GM12878 (cell line): ENCODE measurements at regions not wholly inside any gene's neighbourhood (a gene's known extent, or its start where the extent isn't known, plus 50 kb on each side); places are given as distances from the start of the nearest gene placed in this dataset.

Experiments
- ATAC-seq: fragments of 200-7000 bp; cut with Tn5 transposase; 3 replicates; pipeline ENCODE4 v1.9.1; 2020; ENCODE audit warnings: mild to moderate bottlenecking, moderate library complexity
- BruUV-seq: library from RNA; stranded (reverse); fragments of 400-500 nt; replicated peaks from 2 replicates; lab custom pipeline; 2021; lab: Mats Ljungman, UMichigan
- CTCF ChIA-PET: fragments of 300-600 bp; sonication (Branson Sonifier 250); formaldehyde crosslinking; extraction: SDS; loops from one replicate; lab custom pipeline; 2021; ENCODE audit warnings: inconsistent platforms; lab: Yijun Ruan, JAX
- POLR2A ChIA-PET: fragments of 350-600 bp; formaldehyde crosslinking; extraction: SDS; loops from one replicate; lab custom pipeline; 2021; ENCODE audit warnings: inconsistent platforms; lab: Charles Lee
- RAD21 ChIA-PET: fragments of 300-600 bp; sonication (Branson Sonifier 250); formaldehyde crosslinking; loops from one replicate; lab custom pipeline; 2023; ENCODE audit warnings: antibody characterized with exemption; ENCODE audit not compliant: unreplicated experiment; lab: Charles Lee
- SMC1A ChIA-PET: fragments of 300-600 bp; sonication (Branson Sonifier 250); formaldehyde crosslinking; loops from one replicate; lab custom pipeline; 2023; ENCODE audit not compliant: unreplicated experiment, uncharacterized antibody; lab: Charles Lee
- DNase-seq: peaks from one replicate; pipeline ENCODE4 v3.0.0-alpha.2; 2011; ENCODE audit warnings: low read depth, low spot score
- FAIRE-seq: peaks from 3 replicates; lab custom pipeline; 2011; peaks lifted over from hg19 to GRCh38; lab: Jason Lieb, UNC
- H2AFZ ChIP-seq: 2 replicates; pipeline ENCODE4 v1.6.0; 2011; ENCODE audit warnings: low read depth, low read length, control low read depth; ENCODE audit not compliant: control insufficient read depth
- H3K27ac ChIP-seq: 2 replicates; pipeline ENCODE4 v1.5.1; 2011; ENCODE audit warnings: control low read depth; ENCODE audit not compliant: control insufficient read depth, insufficient read depth
- H3K27me3 ChIP-seq, 2 experiments: replicated peaks in 1 of 2; 2 replicates each; pipeline versions ENCODE4 v1.6.0 to v1.6.1; 2011; ENCODE audit warnings: low read length in 1 of 2; ENCODE audit not compliant: control insufficient read depth in 2 of 2, insufficient read depth in 2 of 2
- H3K36me3 ChIP-seq, 2 experiments: 2 replicates each; pipeline ENCODE4 v1.5.1; 2011; ENCODE audit warnings: low read length in 1 of 2; ENCODE audit not compliant: control insufficient read depth in 2 of 2, insufficient read depth in 2 of 2
- H3K4me1 ChIP-seq: 2 replicates; pipeline ENCODE4 v1.6.1; 2011; ENCODE audit warnings: mild to moderate bottlenecking, low read length, moderate library complexity, mixed read lengths; ENCODE audit not compliant: control insufficient read depth, insufficient read depth
- H3K4me2 ChIP-seq: 2 replicates; pipeline ENCODE4 v1.6.0; 2011; ENCODE audit warnings: control low read depth; ENCODE audit not compliant: control insufficient read depth, insufficient read depth
- H3K4me3 ChIP-seq: fragments of 200-600 bp; sonication (generic); 2 replicates; pipeline ENCODE4 v1.5.1; 2016
- H3K79me2 ChIP-seq: 2 replicates; pipeline ENCODE4 v1.6.0; 2011; ENCODE audit warnings: low read length; ENCODE audit not compliant: control insufficient read depth, insufficient read depth
- H3K9ac ChIP-seq: 2 replicates; pipeline ENCODE4 v1.8.0; 2011; ENCODE audit warnings: low read length, control low read depth, mixed read lengths; ENCODE audit not compliant: control insufficient read depth, insufficient read depth
- H3K9me3 ChIP-seq: replicated peaks from 3 replicates; pipeline ENCODE4 v1.5.1; 2011; ENCODE audit warnings: mild to moderate bottlenecking, low read length; ENCODE audit not compliant: control insufficient read depth, insufficient read depth
- H4K20me1 ChIP-seq: 2 replicates; pipeline ENCODE4 v1.6.0; 2011; ENCODE audit not compliant: control insufficient read depth, insufficient read depth
- GATAD2B ChIP-seq: fragments of 450-650 bp; conservative IDR thresholded peaks from 2 replicates; pipeline ENCODE4 v1.6.1; 2017; ENCODE audit warnings: low read depth, mild to moderate bottlenecking, moderate library complexity
- RCOR1 ChIP-seq: conservative IDR thresholded peaks from 2 replicates; pipeline ENCODE4 v1.6.1; 2012; ENCODE audit warnings: low read depth, low read length, improper control_type of control experiment
- STAT1 ChIP-seq: fragments of 450-650 bp; conservative IDR thresholded peaks from 2 replicates; pipeline ENCODE4 v1.6.1; 2014; ENCODE audit warnings: antibody characterized with exemption, mild to moderate bottlenecking
- SUPT20H ChIP-seq: IDR thresholded peaks from 2 replicates; pipeline ENCODE4 v1.6.1; 2011; ENCODE audit warnings: low read depth, mild to moderate bottlenecking, low read length, moderate library complexity, borderline replicate concordance; ENCODE audit not compliant: control insufficient read depth
- ZNF207 ChIP-seq: fragments of 450-650 bp; IDR thresholded peaks from 2 replicates; pipeline ENCODE4 v1.6.1; 2014; ENCODE audit warnings: antibody characterized with exemption, mild to moderate bottlenecking, borderline replicate concordance
- ZNF217 ChIP-seq: fragments of 450-650 bp; IDR thresholded peaks from 2 replicates; pipeline ENCODE4 v1.6.1; 2017; ENCODE audit warnings: antibody characterized with exemption, mild to moderate bottlenecking
- WGBS: methylation state at CpG from one replicate; pipeline ENCODE4 v1.1.6; 2016; ENCODE audit warnings: low lambda C conversion rate; ENCODE audit not compliant: insufficient replicate concordance, insufficient coverage; ENCODE audit errors: missing lambda C conversion rate; 5-methylcytosine and 5-hydroxymethylcytosine counted together
- in situ Hi-C: fragments of 300-500 bp; cut with MboI; formaldehyde crosslinking; loops from 9 replicates; pipeline ENCODE4 v1.14.3; 2018; ENCODE audit warnings: mixed read lengths
- intact Hi-C: fragments of 100-400 bp; cut with micrococcal nuclease; formaldehyde crosslinking; loops from one replicate; pipeline ENCODE4 v1.14.2; 2022; ENCODE audit not compliant: unreplicated experiment
- TF ChIP-seq, protein P1 (sequence below): fragments of 450-650 bp; IDR thresholded peaks from 2 replicates; pipeline ENCODE4 v1.6.1; 2017; ENCODE audit warnings: antibody characterized with exemption, mild to moderate bottlenecking, moderate library complexity
- TF ChIP-seq, protein P2 (sequence below): IDR thresholded peaks from 2 replicates; pipeline ENCODE4 v1.6.1; 2011; ENCODE audit warnings: borderline replicate concordance, low read depth, mild to moderate bottlenecking, moderate library complexity, low read length; ENCODE audit not compliant: insufficient read depth, poor library complexity, severe bottlenecking
- TF ChIP-seq, protein P3 (sequence below): fragments of 450-650 bp; IDR thresholded peaks from 2 replicates; pipeline ENCODE4 v1.6.1; 2017; ENCODE audit warnings: mild to moderate bottlenecking, moderate library complexity
- TF ChIP-seq, protein P4 (sequence below): IDR thresholded peaks from 2 replicates; pipeline ENCODE4 v1.6.1; 2012; ENCODE audit warnings: low read depth, low read length, improper control_type of control experiment

DNA sequence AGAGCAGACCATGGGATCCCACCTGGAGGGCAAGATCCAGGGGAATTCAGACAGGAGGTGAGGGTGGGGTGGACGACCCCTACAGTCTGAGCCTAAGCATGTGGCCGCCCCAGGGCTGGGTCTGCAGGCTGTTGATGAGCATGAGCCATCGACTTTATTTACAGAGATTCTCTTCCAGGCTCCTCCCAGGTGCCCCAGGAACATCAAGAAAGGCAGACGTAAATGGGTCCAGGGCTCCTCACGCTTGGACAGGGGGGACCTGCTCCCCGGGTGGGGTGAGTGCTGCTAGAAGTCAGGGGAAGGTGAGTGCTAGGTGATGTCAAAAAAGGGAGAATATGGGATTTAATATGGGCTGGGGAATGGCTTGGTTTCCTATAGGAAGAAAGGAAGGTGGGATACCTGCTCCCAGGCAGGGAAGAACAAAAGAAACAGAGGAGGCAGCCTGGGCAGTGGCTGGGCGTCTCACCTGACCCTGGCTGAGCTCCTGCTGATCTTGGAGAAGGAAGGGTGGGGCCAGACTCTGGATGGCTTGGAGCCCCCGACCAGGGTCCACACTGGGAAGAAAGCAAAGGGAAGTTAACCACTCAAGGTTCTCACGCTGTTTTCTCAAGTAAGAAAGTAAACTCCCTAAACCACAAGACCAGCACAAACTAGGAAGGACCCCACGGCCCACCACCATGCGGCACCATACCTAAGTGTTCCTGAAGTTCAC lies 162.1 kb upstream of the SHH start:
- Histone ChIP-seq H3K27ac (no peak overlapping the region), H3K9ac (no peak overlapping the region), H3K4me3 (no peak overlapping the region), H4K20me1 (no peaks in the 10 kb centered on the region), H3K4me1 (no peaks in the 10 kb centered on the region; the same call in 1 of the 2 replicates), H3K4me2 (no peak overlapping the region), H3K9me3 (no peaks in the 10 kb centered on the region), H3K27me3 (no peaks in the 10 kb centered on the region), H2AFZ (no peak overlapping the region), H3K36me3 (no peaks in the 10 kb centered on the region), H3K79me2 (no peaks in the 10 kb centered on the region)
- POLR2A ChIA-PET = no interaction called here
- FAIRE-seq (no peak), ATAC-seq (no peak), DNase-seq (no peak)
- CTCF ChIA-PET = no interaction called here
- WGBS = 16% methylated on average over 11 of the region's 11 CpGs
- SMC1A ChIA-PET = no interaction called here
- in situ Hi-C loops = no loop called here
- RAD21 ChIA-PET = no interaction called here
- no TSS peak for BruUV-seq
- intact Hi-C loops = no loop called here
- TF ChIP-seq, protein P1, sequence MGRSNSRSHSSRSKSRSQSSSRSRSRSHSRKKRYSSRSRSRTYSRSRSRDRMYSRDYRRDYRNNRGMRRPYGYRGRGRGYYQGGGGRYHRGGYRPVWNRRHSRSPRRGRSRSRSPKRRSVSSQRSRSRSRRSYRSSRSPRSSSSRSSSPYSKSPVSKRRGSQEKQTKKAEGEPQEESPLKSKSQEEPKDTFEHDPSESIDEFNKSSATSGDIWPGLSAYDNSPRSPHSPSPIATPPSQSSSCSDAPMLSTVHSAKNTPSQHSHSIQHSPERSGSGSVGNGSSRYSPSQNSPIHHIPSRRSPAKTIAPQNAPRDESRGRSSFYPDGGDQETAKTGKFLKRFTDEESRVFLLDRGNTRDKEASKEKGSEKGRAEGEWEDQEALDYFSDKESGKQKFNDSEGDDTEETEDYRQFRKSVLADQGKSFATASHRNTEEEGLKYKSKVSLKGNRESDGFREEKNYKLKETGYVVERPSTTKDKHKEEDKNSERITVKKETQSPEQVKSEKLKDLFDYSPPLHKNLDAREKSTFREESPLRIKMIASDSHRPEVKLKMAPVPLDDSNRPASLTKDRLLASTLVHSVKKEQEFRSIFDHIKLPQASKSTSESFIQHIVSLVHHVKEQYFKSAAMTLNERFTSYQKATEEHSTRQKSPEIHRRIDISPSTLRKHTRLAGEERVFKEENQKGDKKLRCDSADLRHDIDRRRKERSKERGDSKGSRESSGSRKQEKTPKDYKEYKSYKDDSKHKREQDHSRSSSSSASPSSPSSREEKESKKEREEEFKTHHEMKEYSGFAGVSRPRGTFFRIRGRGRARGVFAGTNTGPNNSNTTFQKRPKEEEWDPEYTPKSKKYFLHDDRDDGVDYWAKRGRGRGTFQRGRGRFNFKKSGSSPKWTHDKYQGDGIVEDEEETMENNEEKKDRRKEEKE = no peak
- TF ChIP-seq SUPT20H = no peak
- TF ChIP-seq, protein P2, sequence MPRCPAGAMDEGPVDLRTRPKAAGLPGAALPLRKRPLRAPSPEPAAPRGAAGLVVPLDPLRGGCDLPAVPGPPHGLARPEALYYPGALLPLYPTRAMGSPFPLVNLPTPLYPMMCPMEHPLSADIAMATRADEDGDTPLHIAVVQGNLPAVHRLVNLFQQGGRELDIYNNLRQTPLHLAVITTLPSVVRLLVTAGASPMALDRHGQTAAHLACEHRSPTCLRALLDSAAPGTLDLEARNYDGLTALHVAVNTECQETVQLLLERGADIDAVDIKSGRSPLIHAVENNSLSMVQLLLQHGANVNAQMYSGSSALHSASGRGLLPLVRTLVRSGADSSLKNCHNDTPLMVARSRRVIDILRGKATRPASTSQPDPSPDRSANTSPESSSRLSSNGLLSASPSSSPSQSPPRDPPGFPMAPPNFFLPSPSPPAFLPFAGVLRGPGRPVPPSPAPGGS = no peak
- TF ChIP-seq RCOR1 = no peak
- no peak for TF ChIP-seq GATAD2B
- TF ChIP-seq STAT1 = no peak
- no peak for TF ChIP-seq ZNF207
- TF ChIP-seq, protein P3, sequence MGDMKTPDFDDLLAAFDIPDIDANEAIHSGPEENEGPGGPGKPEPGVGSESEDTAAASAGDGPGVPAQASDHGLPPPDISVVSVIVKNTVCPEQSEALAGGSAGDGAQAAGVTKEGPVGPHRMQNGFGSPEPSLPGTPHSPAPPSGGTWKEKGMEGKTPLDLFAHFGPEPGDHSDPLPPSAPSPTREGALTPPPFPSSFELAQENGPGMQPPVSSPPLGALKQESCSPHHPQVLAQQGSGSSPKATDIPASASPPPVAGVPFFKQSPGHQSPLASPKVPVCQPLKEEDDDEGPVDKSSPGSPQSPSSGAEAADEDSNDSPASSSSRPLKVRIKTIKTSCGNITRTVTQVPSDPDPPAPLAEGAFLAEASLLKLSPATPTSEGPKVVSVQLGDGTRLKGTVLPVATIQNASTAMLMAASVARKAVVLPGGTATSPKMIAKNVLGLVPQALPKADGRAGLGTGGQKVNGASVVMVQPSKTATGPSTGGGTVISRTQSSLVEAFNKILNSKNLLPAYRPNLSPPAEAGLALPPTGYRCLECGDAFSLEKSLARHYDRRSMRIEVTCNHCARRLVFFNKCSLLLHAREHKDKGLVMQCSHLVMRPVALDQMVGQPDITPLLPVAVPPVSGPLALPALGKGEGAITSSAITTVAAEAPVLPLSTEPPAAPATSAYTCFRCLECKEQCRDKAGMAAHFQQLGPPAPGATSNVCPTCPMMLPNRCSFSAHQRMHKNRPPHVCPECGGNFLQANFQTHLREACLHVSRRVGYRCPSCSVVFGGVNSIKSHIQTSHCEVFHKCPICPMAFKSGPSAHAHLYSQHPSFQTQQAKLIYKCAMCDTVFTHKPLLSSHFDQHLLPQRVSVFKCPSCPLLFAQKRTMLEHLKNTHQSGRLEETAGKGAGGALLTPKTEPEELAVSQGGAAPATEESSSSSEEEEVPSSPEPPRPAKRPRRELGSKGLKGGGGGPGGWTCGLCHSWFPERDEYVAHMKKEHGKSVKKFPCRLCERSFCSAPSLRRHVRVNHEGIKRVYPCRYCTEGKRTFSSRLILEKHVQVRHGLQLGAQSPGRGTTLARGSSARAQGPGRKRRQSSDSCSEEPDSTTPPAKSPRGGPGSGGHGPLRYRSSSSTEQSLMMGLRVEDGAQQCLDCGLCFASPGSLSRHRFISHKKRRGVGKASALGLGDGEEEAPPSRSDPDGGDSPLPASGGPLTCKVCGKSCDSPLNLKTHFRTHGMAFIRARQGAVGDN = no peak
- no peak for TF ChIP-seq ZNF217
- TF ChIP-seq, protein P4, sequence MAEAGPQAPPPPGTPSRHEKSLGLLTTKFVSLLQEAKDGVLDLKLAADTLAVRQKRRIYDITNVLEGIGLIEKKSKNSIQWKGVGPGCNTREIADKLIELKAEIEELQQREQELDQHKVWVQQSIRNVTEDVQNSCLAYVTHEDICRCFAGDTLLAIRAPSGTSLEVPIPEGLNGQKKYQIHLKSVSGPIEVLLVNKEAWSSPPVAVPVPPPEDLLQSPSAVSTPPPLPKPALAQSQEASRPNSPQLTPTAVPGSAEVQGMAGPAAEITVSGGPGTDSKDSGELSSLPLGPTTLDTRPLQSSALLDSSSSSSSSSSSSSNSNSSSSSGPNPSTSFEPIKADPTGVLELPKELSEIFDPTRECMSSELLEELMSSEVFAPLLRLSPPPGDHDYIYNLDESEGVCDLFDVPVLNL = no peak
